Trophoblast cell (in vitro differentiated cells and primary cell): ENCODE measurements at regions not wholly inside any gene's neighbourhood (a gene's known extent, or its start where the extent isn't known, plus 50 kb on each side); places are given as distances from the start of the nearest gene placed in this dataset.

ENCODE experiments used
- DNase-seq, 2 donors: peaks; one replicate each; pipeline ENCODE4 v3.0.0-alpha.2; 2016
- H2AFZ ChIP-seq: 2 replicates; pipeline ENCODE4 v1.6.1; 2013; ENCODE audit warnings: low read length, moderate library complexity, mild to moderate bottlenecking; ENCODE audit not compliant: insufficient read depth, poor library complexity
- H2AK5ac ChIP-seq: 2 replicates; pipeline ENCODE4 v1.6.1; 2013; ENCODE audit warnings: mild to moderate bottlenecking, low read length
- H2BK120ac ChIP-seq: 2 replicates; pipeline ENCODE4 v1.6.1; 2013; ENCODE audit warnings: low read length, mild to moderate bottlenecking, moderate library complexity; ENCODE audit not compliant: insufficient read depth, poor library complexity
- H2BK12ac ChIP-seq: 2 replicates; pipeline ENCODE4 v1.6.1; 2013; ENCODE audit warnings: mild to moderate bottlenecking, low read length, moderate library complexity
- H2BK5ac ChIP-seq: 2 replicates; pipeline ENCODE4 v1.6.1; 2013; ENCODE audit warnings: low read length, low read depth, moderate library complexity, mild to moderate bottlenecking; ENCODE audit not compliant: poor library complexity
- H3K14ac ChIP-seq: 2 replicates; pipeline ENCODE4 v1.6.1; 2013; ENCODE audit warnings: mild to moderate bottlenecking, low read length
- H3K18ac ChIP-seq: 2 replicates; pipeline ENCODE4 v1.6.1; 2013; ENCODE audit warnings: mild to moderate bottlenecking, low read length
- H3K23ac ChIP-seq: 2 replicates; pipeline ENCODE4 v1.6.1; 2013; ENCODE audit warnings: low read length
- H3K27ac ChIP-seq: 2 replicates; pipeline ENCODE4 v1.5.1; 2013; ENCODE audit warnings: low read depth, mild to moderate bottlenecking, inconsistent platforms, low read length, moderate library complexity
- H3K27me3 ChIP-seq: 2 replicates; pipeline ENCODE4 v1.6.1; 2013; ENCODE audit warnings: inconsistent platforms, mild to moderate bottlenecking, low read length, moderate library complexity; ENCODE audit not compliant: insufficient read depth
- H3K36me3 ChIP-seq, 2 experiments: 1 replicate in 1 of 2; 2 replicates in 1 of 2; pipeline ENCODE4 v1.6.1; 2013; ENCODE audit warnings: low read length in 2 of 2, mild to moderate bottlenecking in 2 of 2, moderate library complexity in 1 of 2; ENCODE audit not compliant: insufficient read depth in 2 of 2, control insufficient read depth in 1 of 2
- H3K4ac ChIP-seq: 2 replicates; pipeline ENCODE4 v1.6.1; 2013; ENCODE audit warnings: low read depth, mild to moderate bottlenecking, low read length, moderate library complexity
- H3K4me1 ChIP-seq, 2 experiments: 1 replicate in 1 of 2; 2 replicates in 1 of 2; pipeline ENCODE4 v1.6.1; 2013; ENCODE audit warnings: low read length in 2 of 2, mild to moderate bottlenecking in 2 of 2, moderate library complexity in 1 of 2; ENCODE audit not compliant: insufficient read depth in 2 of 2, control insufficient read depth in 1 of 2
- H3K4me2 ChIP-seq: 2 replicates; pipeline ENCODE4 v1.6.1; 2013; ENCODE audit warnings: inconsistent platforms, mild to moderate bottlenecking, low read length, moderate library complexity
- H3K4me3 ChIP-seq: 2 replicates; pipeline ENCODE4 v1.5.1; 2013; ENCODE audit warnings: mild to moderate bottlenecking, low read depth, low read length, inconsistent platforms
- H3K79me1 ChIP-seq: one replicate; pipeline ENCODE4 v1.6.1; 2013; ENCODE audit warnings: low read length
- H3K79me2 ChIP-seq: 2 replicates; pipeline ENCODE4 v1.6.1; 2013; ENCODE audit warnings: low read length, mild to moderate bottlenecking; ENCODE audit not compliant: control insufficient read depth, insufficient read depth, poor library complexity
- H3K9ac ChIP-seq: 2 replicates; pipeline ENCODE4 v1.6.1; 2013; ENCODE audit warnings: mild to moderate bottlenecking, low read length
- H3K9me3 ChIP-seq: 2 replicates; pipeline ENCODE4 v1.6.1; 2013; ENCODE audit warnings: low read depth, mild to moderate bottlenecking, control low read depth, inconsistent platforms, low read length; ENCODE audit not compliant: insufficient read depth
- H4K12ac ChIP-seq: 2 replicates; pipeline ENCODE4 v1.6.1; 2013; ENCODE audit warnings: low read depth, mild to moderate bottlenecking, low read length, moderate library complexity
- H4K8ac ChIP-seq: 2 replicates; pipeline ENCODE4 v1.6.1; 2013; ENCODE audit warnings: low read depth, mild to moderate bottlenecking, low read length, moderate library complexity
- H4K91ac ChIP-seq: one replicate; pipeline ENCODE4 v1.6.1; 2013; ENCODE audit warnings: low read depth, mild to moderate bottlenecking, low read length, moderate library complexity
- WGBS: extraction: QIAGEN DNeasy Blood & Tissue Kit; methylation state at CpG from one replicate; pipeline ENCODE4 v1.1.7; 2013; ENCODE audit warnings: missing lambda C conversion rate; ENCODE audit not compliant: insufficient read length, insufficient coverage; ENCODE audit errors: extremely low coverage; 5-methylcytosine and 5-hydroxymethylcytosine counted together

DNA sequence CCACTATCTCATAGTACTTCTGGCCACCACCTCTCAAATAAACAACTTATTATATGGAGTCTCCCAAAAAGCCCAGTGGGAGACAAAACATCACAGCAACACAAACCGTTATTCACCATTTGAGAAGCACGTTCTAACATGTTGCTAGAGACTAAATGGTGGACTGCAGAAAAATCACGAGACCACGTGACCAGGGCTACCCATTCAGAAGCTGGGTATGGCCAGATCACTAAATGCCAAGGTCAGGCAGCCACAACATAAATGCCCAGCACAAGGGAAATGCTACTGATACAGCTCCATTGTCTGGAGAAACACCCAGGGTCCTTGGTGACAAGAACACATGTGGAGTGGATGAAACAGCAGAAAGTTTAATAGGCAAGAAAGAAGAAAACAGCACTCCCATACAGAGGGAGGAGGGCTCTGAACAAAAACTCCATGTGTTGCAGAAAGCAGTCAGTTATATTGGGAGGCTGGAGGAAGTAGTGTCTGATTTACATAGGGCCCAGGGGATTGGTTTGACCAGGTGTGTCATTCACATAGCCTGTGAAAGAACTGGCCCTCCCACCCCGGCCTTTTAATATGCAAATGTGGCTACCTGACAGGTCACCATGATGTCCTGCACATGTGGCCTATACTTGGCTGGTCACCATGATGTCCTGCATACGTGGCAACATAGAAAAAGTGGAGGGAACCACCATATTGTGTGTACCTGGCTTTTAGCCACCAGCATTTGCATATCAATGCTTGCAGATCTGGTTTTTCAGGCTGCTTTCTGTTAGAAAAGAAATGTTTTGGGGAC, 97.2 kb downstream of the TRIM36 start:
- no peak overlapping the region for H3K18ac ChIP-seq
- no peaks in the 10 kb centered on the region for H3K27me3 ChIP-seq
- H2AFZ ChIP-seq = peak overlapping the region; percentile 14
- no peak overlapping the region for H3K23ac ChIP-seq
- H2BK120ac ChIP-seq = no peak overlapping the region
- no peak overlapping the region for H4K12ac ChIP-seq
- peaks cover 2% of the 10 kb centered on the region in 2 experiments for H3K4me1 ChIP-seq
- no CpG with 5 or more reads among the region's 6 CpGs for WGBS
- no peak overlapping the region for H3K4me2 ChIP-seq
- no peak overlapping the region for H3K14ac ChIP-seq
- no peaks in the 10 kb centered on the region for H3K9me3 ChIP-seq
- H3K36me3 ChIP-seq = no peaks in the 10 kb centered on the region
- no peaks in the 10 kb centered on the region for H3K79me2 ChIP-seq
- H2BK12ac ChIP-seq = no peak overlapping the region
- no peak overlapping the region for H3K4me3 ChIP-seq
- no peak overlapping the region for H3K4ac ChIP-seq
- H2BK5ac ChIP-seq = no peak overlapping the region
- no peak overlapping the region for H4K91ac ChIP-seq
- peak in 1 of 2 donors; percentile 33 for DNase-seq
- no peak overlapping the region for H4K8ac ChIP-seq
- no peaks in the 10 kb centered on the region for H3K79me1 ChIP-seq
- no peak overlapping the region for H3K9ac ChIP-seq
- no peak overlapping the region for H2AK5ac ChIP-seq
- no peak overlapping the region for H3K27ac ChIP-seq

DNA sequence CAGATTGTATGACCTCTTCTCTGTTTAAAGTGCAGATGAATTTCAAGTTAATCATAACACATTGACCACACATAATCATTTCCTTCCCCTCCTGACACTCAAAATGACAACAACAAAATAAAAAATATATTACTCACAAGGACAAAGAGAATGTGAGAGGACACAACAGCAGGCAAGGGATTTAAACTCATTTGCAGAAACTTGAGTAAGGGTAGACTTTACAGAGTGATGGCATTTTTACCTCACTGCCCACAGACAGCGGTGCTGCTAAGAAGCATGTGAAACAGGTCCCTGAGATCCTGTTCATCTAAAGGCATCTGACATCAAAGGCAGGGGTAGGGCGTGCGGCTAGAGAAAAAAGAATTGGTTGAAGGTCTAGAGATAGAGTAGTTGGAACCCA, 99.0 kb downstream of the TRIM36 start:
- Histone ChIP-seq H2BK5ac (no peak overlapping the region), H2AFZ (no peak overlapping the region), H3K23ac (no peak overlapping the region), H3K36me3 (no peaks in the 10 kb centered on the region), H3K4me3 (no peak overlapping the region), H4K12ac (no peak overlapping the region), H3K79me2 (no peaks in the 10 kb centered on the region), H3K4me1 (peaks cover 2% of the 10 kb centered on the region in 2 experiments), H3K27me3 (no peaks in the 10 kb centered on the region), H3K4me2 (no peak overlapping the region), H2BK120ac (no peak overlapping the region), H4K91ac (no peak overlapping the region), H3K18ac (no peak overlapping the region), H2BK12ac (no peak overlapping the region), H4K8ac (no peak overlapping the region), H2AK5ac (no peak overlapping the region), H3K9ac (no peak overlapping the region), H3K9me3 (no peaks in the 10 kb centered on the region), H3K79me1 (no peaks in the 10 kb centered on the region), H3K27ac (no peak overlapping the region), H3K4ac (no peak overlapping the region), H3K14ac (no peak overlapping the region)
- WGBS = no CpG with 5 or more reads among the region's 3 CpGs
- no peak for DNase-seq

DNA sequence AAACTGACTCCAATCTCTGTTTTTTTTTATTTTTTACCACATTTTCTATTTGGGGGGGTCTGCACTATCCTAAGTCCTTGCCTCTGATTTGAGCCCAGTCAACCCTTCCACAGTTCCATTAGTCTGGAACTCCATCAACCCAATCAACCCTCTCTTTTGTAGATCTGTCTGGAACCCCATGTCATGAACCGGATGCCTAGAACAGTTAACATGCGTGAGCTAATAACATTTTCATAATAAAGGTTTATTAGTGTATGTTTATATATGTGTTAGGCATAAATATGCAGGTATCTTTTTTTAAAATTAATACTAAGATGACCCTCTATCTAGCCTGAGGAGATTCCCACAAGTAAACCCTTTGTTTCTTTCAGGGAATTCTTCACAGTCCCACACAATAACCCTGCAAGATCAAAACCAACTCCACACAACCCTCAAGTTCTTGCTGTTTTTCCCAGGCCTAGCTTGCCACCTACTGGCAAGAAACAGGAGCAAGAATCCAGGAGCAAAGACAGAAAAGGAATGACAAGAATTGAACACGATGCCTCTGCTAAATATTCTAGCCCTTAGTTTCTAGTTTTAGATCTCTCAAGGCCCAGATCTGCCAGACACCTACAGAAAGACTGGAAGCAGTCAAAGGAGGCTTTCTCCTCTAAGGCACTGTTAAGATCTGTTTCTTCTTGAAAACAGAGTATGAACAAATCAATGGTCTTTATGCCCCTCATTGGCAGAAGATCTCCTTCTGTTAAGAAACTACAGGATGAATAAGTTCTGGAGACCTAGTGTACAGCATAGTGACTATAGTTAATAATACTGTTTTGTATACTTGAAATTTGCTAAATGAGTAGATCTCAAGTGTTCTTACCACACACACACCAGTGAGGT, 100.4 kb downstream of the TRIM36 start:
- Histone ChIP-seq H3K4me3 (no peak overlapping the region), H3K4me1 (peaks cover 2% of the 10 kb centered on the region in 2 experiments), H2AK5ac (no peak overlapping the region), H3K9me3 (no peaks in the 10 kb centered on the region), H3K4ac (no peak overlapping the region), H3K27me3 (no peaks in the 10 kb centered on the region), H3K36me3 (no peaks in the 10 kb centered on the region), H3K27ac (no peak overlapping the region), H4K8ac (no peak overlapping the region), H3K23ac (no peak overlapping the region), H2BK5ac (no peak overlapping the region), H2AFZ (no peak overlapping the region), H4K91ac (no peak overlapping the region), H3K9ac (no peak overlapping the region), H4K12ac (no peak overlapping the region), H2BK12ac (no peak overlapping the region), H3K18ac (no peak overlapping the region), H2BK120ac (no peak overlapping the region), H3K79me2 (no peaks in the 10 kb centered on the region), H3K14ac (no peak overlapping the region), H3K4me2 (no peak overlapping the region), H3K79me1 (no peaks in the 10 kb centered on the region)
- DNase-seq = peak; percentile 34 to 81
- WGBS = no CpG with 5 or more reads among the region's 3 CpGs

DNA sequence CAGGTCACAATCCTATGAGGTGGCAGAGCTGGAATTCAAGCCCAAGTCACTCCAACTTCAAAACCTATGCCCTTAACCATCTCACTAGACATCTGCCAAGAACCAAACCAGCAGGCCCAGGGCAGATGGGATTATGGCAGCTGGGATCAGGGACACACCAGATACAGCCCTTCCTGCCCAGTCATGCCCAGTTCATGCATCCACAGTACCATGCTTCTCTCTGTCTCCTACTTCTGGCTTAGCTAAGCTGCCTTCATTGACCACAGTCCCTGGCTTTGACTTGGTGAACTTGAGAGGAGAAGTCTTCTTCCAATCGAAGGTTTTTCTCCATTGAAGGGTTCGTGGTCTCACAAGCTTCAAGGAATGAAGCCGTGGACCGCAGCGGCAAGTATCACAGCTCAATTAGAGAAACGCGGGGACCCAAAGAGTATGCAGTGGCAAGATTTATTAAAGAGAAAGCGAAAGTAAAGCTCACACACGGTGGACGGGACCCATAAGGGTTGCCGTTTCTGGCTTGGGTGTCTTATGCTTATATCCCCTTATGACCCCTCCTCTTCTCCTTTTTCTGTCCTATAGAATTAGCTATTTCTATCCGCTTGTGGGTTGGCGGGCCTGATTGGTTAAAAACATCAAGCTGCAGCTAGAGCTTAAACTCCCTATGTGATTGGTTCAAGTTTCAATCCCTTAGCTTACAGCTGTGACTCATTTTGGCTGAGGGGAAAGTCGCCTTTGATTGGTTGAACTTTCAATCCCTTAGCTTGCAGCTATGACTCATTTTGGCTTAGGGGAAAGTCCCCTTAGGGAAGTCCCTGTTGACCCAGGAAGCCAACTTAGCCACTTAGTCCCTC, 101.2 kb downstream of the TRIM36 start:
- Histone ChIP-seq H3K9me3 (no peaks in the 10 kb centered on the region), H3K27ac (no peak overlapping the region), H2BK5ac (no peak overlapping the region), H3K4me2 (no peak overlapping the region), H2AK5ac (no peak overlapping the region), H3K79me2 (no peaks in the 10 kb centered on the region), H2BK12ac (no peak overlapping the region), H3K14ac (no peak overlapping the region), H3K23ac (no peak overlapping the region), H3K27me3 (no peaks in the 10 kb centered on the region), H4K91ac (no peak overlapping the region), H3K9ac (no peak overlapping the region), H3K4ac (no peak overlapping the region), H2AFZ (no peak overlapping the region), H3K4me3 (no peak overlapping the region), H3K18ac (no peak overlapping the region), H4K8ac (no peak overlapping the region), H3K36me3 (no peaks in the 10 kb centered on the region), H3K79me1 (no peaks in the 10 kb centered on the region), H3K4me1 (peaks cover 2% of the 10 kb centered on the region in 2 experiments), H4K12ac (no peak overlapping the region), H2BK120ac (no peak overlapping the region)
- no CpG with 5 or more reads among the region's 14 CpGs for WGBS
- DNase-seq = peak; percentile 86 to 89
